SU-DHL-6 (cell line): ENCODE measurements at regions not wholly inside any gene's neighbourhood (a gene's known extent, or its start where the extent isn't known, plus 50 kb on each side); places are given as distances from the start of the nearest gene placed in this dataset.
"Not testable (repeated sequence)": the region's sequence is repeated elsewhere in the genome, so short reads cannot be mapped to it uniquely, and the experiment has no call there.

Experiments
- H2AFZ ChIP-seq: fragments of 200-600 bp; sonication (generic); 2 replicates; pipeline ENCODE4 v1.6.1; 2014; ENCODE audit warnings: low read depth, mild to moderate bottlenecking, moderate library complexity, mixed read lengths, antibody characterized with exemption, low read length; ENCODE audit not compliant: severe bottlenecking
- H3F3A ChIP-seq: fragments of 200-600 bp; shearing (Covaris generic); 2 replicates; pipeline ENCODE4 v1.6.0; 2016; ENCODE audit warnings: antibody characterized with exemption, mild to moderate bottlenecking; ENCODE audit not compliant: insufficient read depth
- H3K27ac ChIP-seq: fragments of 200-600 bp; sonication (generic); 2 replicates; pipeline ENCODE4 v1.5.1; 2016; ENCODE audit warnings: low read depth, mild to moderate bottlenecking, low read length, moderate library complexity, mixed read lengths
- H3K27me3 ChIP-seq: fragments of 200-600 bp; sonication (generic), shearing (Covaris generic); 2 replicates; pipeline ENCODE4 v1.6.0; 2014; ENCODE audit warnings: mild to moderate bottlenecking, low read length
- H3K36me3 ChIP-seq: fragments of 200-600 bp; sonication (generic); 2 replicates; pipeline ENCODE4 v1.6.1; 2014; ENCODE audit warnings: mild to moderate bottlenecking, low read length, mixed read lengths
- H3K4me2 ChIP-seq: fragments of 300-600, 200-600 bp; shearing (Covaris generic), sonication (generic); 2 replicates; pipeline ENCODE4 v1.6.0; 2014; ENCODE audit warnings: low read length, low read depth, mild to moderate bottlenecking; ENCODE audit not compliant: poor library complexity, severe bottlenecking
- H3K4me3 ChIP-seq: fragments of 200-600 bp; sonication (generic); 2 replicates; pipeline ENCODE4 v1.5.1; 2014; ENCODE audit warnings: antibody characterized with exemption, low read length, mild to moderate bottlenecking, mixed read lengths; ENCODE audit not compliant: insufficient read depth, poor library complexity, severe bottlenecking
- H3K79me2 ChIP-seq: fragments of 200-600 bp; sonication (generic); 2 replicates; pipeline ENCODE4 v1.6.1; 2014; ENCODE audit warnings: mild to moderate bottlenecking, low read length, moderate library complexity; ENCODE audit not compliant: insufficient read depth
- H3K9ac ChIP-seq: fragments of 200-600 bp; sonication (generic); 2 replicates; pipeline ENCODE4 v1.7.0; 2014; ENCODE audit warnings: mild to moderate bottlenecking, low read length
- H3K9me2 ChIP-seq: fragments of 200-600 bp; sonication (generic); replicated peaks from 2 replicates; pipeline ENCODE4 v1.6.1; 2014; ENCODE audit warnings: low read length; ENCODE audit not compliant: insufficient read depth
- H3K9me3 ChIP-seq: fragments of 200-600 bp; sonication (generic); 2 replicates; pipeline ENCODE4 v1.6.1; 2014; ENCODE audit warnings: low read length, mixed read lengths; ENCODE audit not compliant: insufficient read depth
- H4K20me1 ChIP-seq: fragments of 200-600 bp; sonication (generic); 2 replicates; pipeline ENCODE4 v1.6.1; 2014; ENCODE audit warnings: low read depth, mild to moderate bottlenecking, antibody characterized with exemption, low read length, moderate library complexity, mixed read lengths
- EZH2phosphoT487 ChIP-seq: fragments of 200-600 bp; sonication (generic), shearing (Covaris generic); conservative IDR thresholded peaks from 2 replicates; pipeline ENCODE4 v1.6.1; 2018; ENCODE audit warnings: mild to moderate bottlenecking, antibody characterized with exemption, low read length, moderate library complexity, mixed read lengths
- TF ChIP-seq, protein P1 (sequence below): fragments of 200-600 bp; sonication (generic); IDR thresholded peaks from one replicate; pipeline ENCODE4 v1.5.1; 2017; ENCODE audit warnings: antibody characterized with exemption, mild to moderate bottlenecking, low read length, moderate library complexity; ENCODE audit not compliant: insufficient read depth, poor library complexity, severe bottlenecking

GRCh38 chr2:194382221-194382620, 1274.8 kb upstream of the SLC39A10 start:
- Histone ChIP-seq H3K9me2 (no peaks in the 10 kb centered on the region), H3K27me3 (no peaks in the 10 kb centered on the region), H3K9ac (no peak overlapping the region), H3K79me2 (no peaks in the 10 kb centered on the region), H3K4me3 (no peak overlapping the region), H3K4me2 (no peak overlapping the region), H3K9me3 (peaks cover 35% of the 10 kb centered on the region; the same call in 1 of the 2 replicates), H4K20me1 (no peaks in the 10 kb centered on the region), H3K36me3 (no peaks in the 10 kb centered on the region), H2AFZ (no peak overlapping the region), H3F3A (no peaks in the 10 kb centered on the region), H3K27ac (no peak overlapping the region)
- TF ChIP-seq EZH2phosphoT487 = no peak
- TF ChIP-seq, protein P1, sequence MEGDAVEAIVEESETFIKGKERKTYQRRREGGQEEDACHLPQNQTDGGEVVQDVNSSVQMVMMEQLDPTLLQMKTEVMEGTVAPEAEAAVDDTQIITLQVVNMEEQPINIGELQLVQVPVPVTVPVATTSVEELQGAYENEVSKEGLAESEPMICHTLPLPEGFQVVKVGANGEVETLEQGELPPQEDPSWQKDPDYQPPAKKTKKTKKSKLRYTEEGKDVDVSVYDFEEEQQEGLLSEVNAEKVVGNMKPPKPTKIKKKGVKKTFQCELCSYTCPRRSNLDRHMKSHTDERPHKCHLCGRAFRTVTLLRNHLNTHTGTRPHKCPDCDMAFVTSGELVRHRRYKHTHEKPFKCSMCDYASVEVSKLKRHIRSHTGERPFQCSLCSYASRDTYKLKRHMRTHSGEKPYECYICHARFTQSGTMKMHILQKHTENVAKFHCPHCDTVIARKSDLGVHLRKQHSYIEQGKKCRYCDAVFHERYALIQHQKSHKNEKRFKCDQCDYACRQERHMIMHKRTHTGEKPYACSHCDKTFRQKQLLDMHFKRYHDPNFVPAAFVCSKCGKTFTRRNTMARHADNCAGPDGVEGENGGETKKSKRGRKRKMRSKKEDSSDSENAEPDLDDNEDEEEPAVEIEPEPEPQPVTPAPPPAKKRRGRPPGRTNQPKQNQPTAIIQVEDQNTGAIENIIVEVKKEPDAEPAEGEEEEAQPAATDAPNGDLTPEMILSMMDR = no peak

DNA sequence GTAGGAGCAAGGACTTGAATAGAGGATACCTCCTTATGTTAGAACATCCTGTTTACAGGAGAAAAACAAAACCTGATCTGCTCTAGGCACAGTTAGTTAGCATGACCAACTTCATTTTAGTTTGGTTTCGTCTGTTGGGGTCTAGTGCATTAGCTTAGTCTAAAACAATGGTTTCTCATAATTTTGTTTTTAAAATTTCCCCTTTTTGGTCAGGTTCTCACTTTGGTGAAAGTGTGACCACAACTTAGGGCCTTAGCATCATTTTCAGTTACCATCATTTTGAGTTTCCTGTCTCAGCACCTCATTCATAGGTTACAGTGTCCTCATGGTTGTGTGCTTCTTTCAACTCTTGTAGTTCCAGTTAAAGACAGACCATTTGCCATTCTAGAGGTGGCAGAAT, 1277.0 kb upstream of the SLC39A10 start:
- Histone ChIP-seq H2AFZ (no peak overlapping the region), H3K9me3 (peaks cover 32% of the 10 kb centered on the region; the same call in 1 of the 2 replicates), H3K79me2 (no peaks in the 10 kb centered on the region), H4K20me1 (no peaks in the 10 kb centered on the region), H3K4me3 (no peak overlapping the region), H3K9me2 (no peaks in the 10 kb centered on the region), H3K27me3 (no peaks in the 10 kb centered on the region), H3K4me2 (no peak overlapping the region), H3K27ac (no peak overlapping the region), H3F3A (no peaks in the 10 kb centered on the region), H3K36me3 (no peaks in the 10 kb centered on the region), H3K9ac (no peak overlapping the region)
- TF ChIP-seq, protein P1 = no peak
- TF ChIP-seq EZH2phosphoT487 = no peak

DNA sequence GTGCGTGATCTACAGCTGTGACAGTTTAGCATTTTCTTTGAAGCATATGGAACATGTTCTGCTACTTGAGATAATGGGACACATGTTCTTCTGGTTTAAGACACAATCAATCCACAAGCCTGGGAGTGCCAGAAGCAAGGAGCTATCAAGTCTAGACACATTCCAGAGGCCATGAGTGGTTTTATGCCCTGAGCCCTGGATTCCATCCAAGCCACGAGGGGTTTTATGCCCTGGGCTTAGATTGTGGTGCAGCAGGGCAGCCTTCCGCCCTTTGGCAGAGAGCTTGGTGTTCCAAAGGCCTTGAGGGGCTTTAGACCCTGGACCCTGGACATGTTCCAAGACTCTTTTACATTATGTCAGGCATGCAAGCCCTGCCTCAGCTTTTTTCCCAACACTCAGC, 1289.6 kb upstream of the SLC39A10 start:
- not testable (repeated sequence) for H3K27ac ChIP-seq, H3F3A ChIP-seq, H3K9ac ChIP-seq, H3K9me3 ChIP-seq, H3K79me2 ChIP-seq, H3K36me3 ChIP-seq, H4K20me1 ChIP-seq, H3K9me2 ChIP-seq, H3K4me3 ChIP-seq, H3K27me3 ChIP-seq, H3K4me2 ChIP-seq
- peak overlapping the region; percentile 78 for H2AFZ ChIP-seq

GRCh38 chr2:194363878-194364277, 1293.1 kb upstream of the SLC39A10 start:
- Histone ChIP-seq H3K9me3 (0 out of 2 replicates have a peak, but pooled peaks cover 7% of the 10 kb centered on the region), H3K4me2 (no peak overlapping the region), H3K27me3 (no peaks in the 10 kb centered on the region), H3K4me3 (no peak overlapping the region), H3K27ac (no peak overlapping the region), H3K9me2 (no peaks in the 10 kb centered on the region), H3K9ac (no peak overlapping the region), H3K36me3 (no peaks in the 10 kb centered on the region), H2AFZ (no peak overlapping the region), H3K79me2 (no peaks in the 10 kb centered on the region), H4K20me1 (no peaks in the 10 kb centered on the region), H3F3A (no peaks in the 10 kb centered on the region)
- TF ChIP-seq, protein P1 = no peak
- TF ChIP-seq EZH2phosphoT487 = no peak
